ENCODE measurements at regions not wholly inside any gene's neighbourhood (a gene's known extent, or its start where the extent isn't known, plus 50 kb on each side); places are given as distances from the start of the nearest gene placed in this dataset.

DNA sequence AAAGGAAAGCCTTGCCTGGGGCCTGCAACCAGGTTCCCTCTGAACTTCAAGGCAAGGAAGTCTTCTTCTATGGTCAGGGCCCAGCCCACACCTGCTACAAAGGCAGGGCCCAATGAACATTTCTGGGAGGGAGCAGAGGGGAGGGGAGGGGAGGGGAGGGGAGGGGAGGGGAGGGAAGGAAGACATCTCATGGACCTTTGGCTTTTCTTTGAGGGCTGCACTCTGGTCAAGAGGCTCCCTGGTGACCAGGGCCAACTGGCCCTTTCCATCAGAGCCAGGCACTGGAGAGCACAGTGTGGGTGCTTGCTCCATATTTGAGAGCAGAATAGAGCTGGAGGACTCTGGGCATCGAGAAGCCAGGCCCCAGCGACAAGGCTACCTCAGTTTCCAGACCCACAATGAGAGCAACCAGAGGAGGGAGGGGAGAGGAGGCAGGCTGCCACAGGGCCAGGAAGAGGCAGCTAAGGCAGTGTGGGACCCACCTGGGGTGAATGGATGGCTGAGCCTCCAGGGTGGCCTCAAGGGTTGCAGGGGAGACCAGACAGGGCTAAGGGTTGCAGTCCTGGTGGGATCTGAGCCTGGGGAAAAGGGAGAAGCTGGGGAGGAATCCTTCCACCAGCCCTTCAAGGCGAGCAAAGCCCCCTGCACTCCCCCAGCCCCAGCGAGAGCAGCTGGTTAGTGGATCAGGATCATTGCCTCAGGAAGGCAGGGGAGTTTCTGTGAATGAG is 84.8 kb downstream of the MRPL14 start:
- FAIRE-seq: no peak
- Histone ChIP-seq H3K9me3 (ENCODE audit: low read length) (no peaks in the 10 kb centered on the region), H3K4me2 (ENCODE audit: low read depth, low read length) (peak overlapping the region; percentile 59), H3K9ac (ENCODE audit: insufficient read depth, low read depth, low read length) (no peak overlapping the region; the same call in 1 of the 2 replicates), H3K79me2 (ENCODE audit: insufficient read depth, low read length) (no peaks in the 10 kb centered on the region), H3K36me3 (replicated peaks in 1 of 2; ENCODE audit: control insufficient read depth in 1 of 2, insufficient read depth in 2 of 2, low read length in 2 of 2) (no peaks in the 10 kb centered on the region), H3K27me3 (ENCODE audit: control insufficient read depth in 1 of 2, insufficient read depth in 2 of 2, low read length in 2 of 2) (peaks cover 1 to 20% of the 10 kb centered on the region in 2 experiments), H2AFZ (ENCODE audit: low read length) (no peak overlapping the region), H3K4me1 (ENCODE audit: insufficient read depth, low read length) (peaks cover 43% of the 10 kb centered on the region), H3K27ac (ENCODE audit: extremely low read length, insufficient read depth, low read length) (no peak overlapping the region), H3K4me3 (replicated peaks in 1 of 3; ENCODE audit: insufficient read depth in 1 of 3, low read depth in 2 of 3, low read length in 3 of 3) (peak overlapping the region in 2 of 3 experiments; percentile 0 to 41; a peak in 2 of 6 replicates), H4K20me1 (ENCODE audit: insufficient read depth, low read length) (no peaks in the 10 kb centered on the region)
- 60% methylated on average over 1 of the region's 4 CpGs for WGBS (ENCODE audit: low lambda C conversion rate)
- in situ Hi-C loops (cut with HindIII; ENCODE audit: extremely low pct_ligation_motif_present, low pct_unique_long_range_greater_than_20kb) (no loop called here), intact Hi-C loops (cut with micrococcal nuclease; ENCODE audit: unreplicated experiment) (loop anchor here (5.0 kb wide), 1 partner anchor 50 kb away; no protein-coding TSS in a partner anchor)
- ATAC-seq: peak; percentile 19
- DNase-seq (ENCODE audit: low spot score): no peak
- ChIA-PET CTCF (ENCODE audit: low intra/inter-chr PET ratio, low total read pairs) (no interaction called here), POLR2A (interaction anchor here (1.1 to 1.7 kb wide), 2 partner anchors 7 to 15 kb away, joined by 3 read pairs; no protein-coding TSS in a partner anchor)
- no TSS peak for BruUV-seq (replicated peaks)
- TF ChIP-seq ARNTL (CRISPR knock-in tag; IDR thresholded peaks at IDR 0.05) (0 out of 2 replicates have a peak, but pooled peaks have one; percentile 8), JUND (CRISPR knock-in tag; IDR thresholded peaks at IDR 0.05) (0 out of 2 replicates have a peak, but pooled peaks have one; percentile 13), NFKB2 (CRISPR knock-in tag; IDR thresholded peaks at IDR 0.05; ENCODE audit: borderline replicate concordance) (0 out of 2 replicates have a peak, but pooled peaks have one; percentile 55), ZBTB44 (CRISPR knock-in tag; IDR thresholded peaks at IDR 0.05) (no peak), HDAC1 (CRISPR knock-in tag; IDR thresholded peaks at IDR 0.05) (0 out of 2 replicates have a peak, but pooled peaks have one; percentile 20), ZMAT3 (CRISPR knock-in tag; conservative IDR thresholded peaks at IDR 0.05) (0 out of 2 replicates have a peak, but pooled peaks have one; percentile 49), MAFF (IDR thresholded peaks at IDR 0.05; ENCODE audit: low read depth, low read length) (no peak), NRL (CRISPR knock-in tag; IDR thresholded peaks at IDR 0.05; ENCODE audit: borderline replicate concordance) (peak; percentile 22; the same call in 1 of the 2 replicates), HNRNPK (IDR thresholded peaks at IDR 0.05; ENCODE audit: low read depth, low read length, poor library complexity, severe bottlenecking) (peak; percentile 97), PCBP1 (IDR thresholded peaks at IDR 0.05; ENCODE audit: borderline replicate concordance, low read depth, low read length) (peak; percentile 98), PCBP2 (optimal IDR thresholded peaks at IDR 0.05; ENCODE audit: low read depth, low read length, poor library complexity, severe bottlenecking) (peak; percentile 94)
- TF ChIP-seq, protein P1, sequence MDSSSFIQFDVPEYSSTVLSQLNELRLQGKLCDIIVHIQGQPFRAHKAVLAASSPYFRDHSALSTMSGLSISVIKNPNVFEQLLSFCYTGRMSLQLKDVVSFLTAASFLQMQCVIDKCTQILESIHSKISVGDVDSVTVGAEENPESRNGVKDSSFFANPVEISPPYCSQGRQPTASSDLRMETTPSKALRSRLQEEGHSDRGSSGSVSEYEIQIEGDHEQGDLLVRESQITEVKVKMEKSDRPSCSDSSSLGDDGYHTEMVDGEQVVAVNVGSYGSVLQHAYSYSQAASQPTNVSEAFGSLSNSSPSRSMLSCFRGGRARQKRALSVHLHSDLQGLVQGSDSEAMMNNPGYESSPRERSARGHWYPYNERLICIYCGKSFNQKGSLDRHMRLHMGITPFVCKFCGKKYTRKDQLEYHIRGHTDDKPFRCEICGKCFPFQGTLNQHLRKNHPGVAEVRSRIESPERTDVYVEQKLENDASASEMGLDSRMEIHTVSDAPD (CRISPR knock-in tag; IDR thresholded peaks at IDR 0.05): no peak
- TF ChIP-seq, protein P2, sequence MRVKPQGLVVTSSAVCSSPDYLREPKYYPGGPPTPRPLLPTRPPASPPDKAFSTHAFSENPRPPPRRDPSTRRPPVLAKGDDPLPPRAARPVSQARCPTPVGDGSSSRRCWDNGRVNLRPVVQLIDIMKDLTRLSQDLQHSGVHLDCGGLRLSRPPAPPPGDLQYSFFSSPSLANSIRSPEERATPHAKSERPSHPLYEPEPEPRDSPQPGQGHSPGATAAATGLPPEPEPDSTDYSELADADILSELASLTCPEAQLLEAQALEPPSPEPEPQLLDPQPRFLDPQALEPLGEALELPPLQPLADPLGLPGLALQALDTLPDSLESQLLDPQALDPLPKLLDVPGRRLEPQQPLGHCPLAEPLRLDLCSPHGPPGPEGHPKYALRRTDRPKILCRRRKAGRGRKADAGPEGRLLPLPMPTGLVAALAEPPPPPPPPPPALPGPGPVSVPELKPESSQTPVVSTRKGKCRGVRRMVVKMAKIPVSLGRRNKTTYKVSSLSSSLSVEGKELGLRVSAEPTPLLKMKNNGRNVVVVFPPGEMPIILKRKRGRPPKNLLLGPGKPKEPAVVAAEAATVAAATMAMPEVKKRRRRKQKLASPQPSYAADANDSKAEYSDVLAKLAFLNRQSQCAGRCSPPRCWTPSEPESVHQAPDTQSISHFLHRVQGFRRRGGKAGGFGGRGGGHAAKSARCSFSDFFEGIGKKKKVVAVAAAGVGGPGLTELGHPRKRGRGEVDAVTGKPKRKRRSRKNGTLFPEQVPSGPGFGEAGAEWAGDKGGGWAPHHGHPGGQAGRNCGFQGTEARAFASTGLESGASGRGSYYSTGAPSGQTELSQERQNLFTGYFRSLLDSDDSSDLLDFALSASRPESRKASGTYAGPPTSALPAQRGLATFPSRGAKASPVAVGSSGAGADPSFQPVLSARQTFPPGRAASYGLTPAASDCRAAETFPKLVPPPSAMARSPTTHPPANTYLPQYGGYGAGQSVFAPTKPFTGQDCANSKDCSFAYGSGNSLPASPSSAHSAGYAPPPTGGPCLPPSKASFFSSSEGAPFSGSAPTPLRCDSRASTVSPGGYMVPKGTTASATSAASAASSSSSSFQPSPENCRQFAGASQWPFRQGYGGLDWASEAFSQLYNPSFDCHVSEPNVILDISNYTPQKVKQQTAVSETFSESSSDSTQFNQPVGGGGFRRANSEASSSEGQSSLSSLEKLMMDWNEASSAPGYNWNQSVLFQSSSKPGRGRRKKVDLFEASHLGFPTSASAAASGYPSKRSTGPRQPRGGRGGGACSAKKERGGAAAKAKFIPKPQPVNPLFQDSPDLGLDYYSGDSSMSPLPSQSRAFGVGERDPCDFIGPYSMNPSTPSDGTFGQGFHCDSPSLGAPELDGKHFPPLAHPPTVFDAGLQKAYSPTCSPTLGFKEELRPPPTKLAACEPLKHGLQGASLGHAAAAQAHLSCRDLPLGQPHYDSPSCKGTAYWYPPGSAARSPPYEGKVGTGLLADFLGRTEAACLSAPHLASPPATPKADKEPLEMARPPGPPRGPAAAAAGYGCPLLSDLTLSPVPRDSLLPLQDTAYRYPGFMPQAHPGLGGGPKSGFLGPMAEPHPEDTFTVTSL (CRISPR knock-in tag; IDR thresholded peaks at IDR 0.05; ENCODE audit: borderline replicate concordance): peak; percentile 4; the same call in 1 of the 2 replicates
